Activated CD8-positive, alpha-beta memory T cell treated with anti-CD3 and anti-CD28 coated beads, Interleukin-2, amount 50 U/mL, for 24 hours (primary cell): ENCODE measurements at regions not wholly inside any gene's neighbourhood (a gene's known extent, or its start where the extent isn't known, plus 50 kb on each side); places are given as distances from the start of the nearest gene placed in this dataset.

Experiments
- DNase-seq: peaks from one replicate; pipeline ENCODE4 v3.0.0-alpha.2; 2020; ENCODE audit errors: extremely low read depth

- DNase-seq = no peak
These were observed 88.2 kb upstream of the LINC01488 start for GRCh38 chr11:69393178-69393832.

DNA sequence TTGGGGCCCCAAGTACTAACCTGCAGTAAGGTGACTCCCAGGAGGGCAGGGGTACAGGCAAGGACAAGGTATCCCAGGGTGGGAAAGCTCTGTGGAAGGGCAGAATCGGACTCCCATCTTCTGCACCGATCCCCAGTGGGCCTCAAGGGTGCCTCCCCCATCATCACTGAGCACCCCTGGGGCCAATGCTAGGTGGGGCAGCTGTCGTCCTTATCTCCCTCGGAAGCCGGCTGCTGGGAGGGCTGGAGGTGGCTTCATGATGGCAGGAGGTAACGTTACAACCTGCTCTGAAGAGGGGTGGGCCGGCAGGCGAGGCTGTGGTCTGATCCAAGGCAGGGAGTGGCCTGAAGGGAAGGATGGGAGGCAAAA lies 87.6 kb upstream of the LINC01488 start:
- DNase-seq = no peak

DNA sequence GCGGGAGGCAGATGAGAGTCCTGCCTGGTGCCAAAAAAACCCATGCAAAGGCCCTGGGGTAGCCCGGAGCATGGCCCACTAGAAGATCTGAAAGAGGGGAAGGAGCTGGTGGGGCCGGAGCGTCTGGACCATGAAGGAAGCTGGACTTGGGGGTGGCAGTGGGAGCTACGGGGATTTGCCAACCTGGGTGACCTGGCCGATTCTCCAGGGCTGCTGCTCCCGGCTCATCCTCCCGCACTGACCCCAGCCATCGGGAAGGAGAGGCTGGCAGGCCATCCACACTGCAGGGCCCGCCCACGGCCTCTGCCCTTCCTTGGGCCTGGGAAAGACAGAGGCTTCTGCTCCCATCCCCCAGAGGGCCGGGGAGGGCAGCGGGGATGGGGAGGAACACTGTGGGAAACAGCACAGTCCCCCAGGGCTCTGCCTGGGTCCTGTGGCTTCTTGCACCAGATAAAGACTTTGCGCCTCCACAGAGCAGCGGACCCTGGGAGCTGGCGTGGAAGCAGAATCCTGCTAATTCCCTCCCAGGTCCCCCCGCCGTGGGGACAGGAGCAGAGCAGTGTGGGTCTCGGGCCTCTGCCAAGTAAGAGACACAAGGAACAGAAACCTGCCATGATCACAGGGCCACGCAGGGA lies 87.1 kb upstream of the LINC01488 start:
- no peak for DNase-seq

DNA sequence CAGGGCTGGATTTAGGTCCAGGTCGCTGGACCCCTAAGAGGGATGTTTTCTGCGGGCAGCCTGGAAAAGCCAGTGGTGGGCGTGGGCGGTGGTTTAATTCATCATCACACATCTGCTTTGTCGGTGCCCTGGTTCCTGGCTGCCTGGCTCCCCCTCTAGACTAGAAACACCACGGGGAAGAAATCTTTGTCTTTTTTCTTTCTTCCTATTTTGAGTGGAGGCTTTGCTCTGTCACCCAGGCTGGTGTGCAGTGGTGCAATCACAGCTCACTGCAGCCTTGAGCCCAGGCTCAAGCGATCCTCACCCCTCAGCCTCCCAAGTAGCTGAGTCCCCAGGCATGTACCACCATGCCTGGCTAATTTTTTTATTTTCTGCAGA lies 86.6 kb upstream of the LINC01488 start:
- DNase-seq = no peak

- DNase-seq = no peak
These were observed 86.2 kb upstream of the LINC01488 start for GRCh38 chr11:69395287-69395686.

- DNase-seq = no peak
These were observed 85.2 kb upstream of the LINC01488 start for GRCh38 chr11:69396051-69396947.

- no peak for DNase-seq
These were observed 84.5 kb upstream of the LINC01488 start for GRCh38 chr11:69396948-69397307.

- DNase-seq = no peak
These were observed 83.7 kb upstream of the LINC01488 start for GRCh38 chr11:69397732-69398131.

- no peak for DNase-seq
These were observed 82.7 kb upstream of the LINC01488 start for GRCh38 chr11:69398529-69399492.

GRCh38 chr11:69400140-69400539 lies 81.3 kb upstream of the LINC01488 start:
- no peak for DNase-seq

GRCh38 chr11:69400771-69401590 lies 80.5 kb upstream of the LINC01488 start:
- no peak for DNase-seq

DNA sequence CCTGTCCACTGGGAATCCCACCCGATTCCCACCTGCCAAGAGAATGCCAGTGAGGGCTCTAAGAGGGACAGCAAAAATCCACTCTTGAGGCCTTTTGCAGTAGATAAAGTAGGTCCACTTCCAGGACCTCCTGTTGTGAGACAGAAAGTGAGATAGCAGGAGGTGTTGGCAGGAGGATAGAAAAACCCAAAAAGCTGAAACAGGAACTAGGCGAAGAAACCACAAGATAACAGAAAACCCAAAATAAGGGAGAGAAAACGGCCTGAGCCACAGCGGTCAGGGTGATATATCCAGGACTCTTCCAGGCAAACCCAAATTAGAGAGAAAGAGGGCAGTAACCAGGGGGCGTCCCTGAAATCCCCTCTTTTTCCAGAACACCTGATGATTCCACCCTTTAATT lies 79.7 kb upstream of the LINC01488 start:
- no peak for DNase-seq

GRCh38 chr11:69402251-69402887 lies 79.1 kb upstream of the LINC01488 start:
- no peak for DNase-seq

- no peak for DNase-seq
These were observed 77.8 kb upstream of the LINC01488 start for GRCh38 chr11:69403556-69404215.

DNA sequence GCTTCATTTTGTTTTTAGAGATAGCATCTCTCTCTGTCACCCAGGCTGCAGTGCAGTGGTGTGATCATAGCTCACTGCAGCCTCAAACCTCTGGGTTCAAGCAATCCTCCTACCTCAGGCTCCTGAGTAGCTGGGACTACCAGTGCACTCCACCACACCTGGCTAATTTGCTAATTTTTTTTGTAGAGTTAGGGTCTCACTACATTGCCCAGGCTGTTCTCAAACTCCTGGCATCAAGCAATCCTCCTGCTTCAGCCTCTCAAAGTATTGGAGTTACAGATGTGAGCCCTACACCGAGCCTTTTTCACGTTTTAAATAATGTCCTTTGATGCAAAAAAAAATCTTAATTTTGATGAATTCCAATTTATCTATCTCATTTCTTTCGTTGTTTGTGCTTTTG lies 75.4 kb upstream of the LINC01488 start:
- no peak for DNase-seq

GRCh38 chr11:69409812-69410645 lies 71.4 kb upstream of the LINC01488 start:
- no peak for DNase-seq

- DNase-seq = no peak
These were observed 70.1 kb upstream of the LINC01488 start for GRCh38 chr11:69411257-69411924.

DNA sequence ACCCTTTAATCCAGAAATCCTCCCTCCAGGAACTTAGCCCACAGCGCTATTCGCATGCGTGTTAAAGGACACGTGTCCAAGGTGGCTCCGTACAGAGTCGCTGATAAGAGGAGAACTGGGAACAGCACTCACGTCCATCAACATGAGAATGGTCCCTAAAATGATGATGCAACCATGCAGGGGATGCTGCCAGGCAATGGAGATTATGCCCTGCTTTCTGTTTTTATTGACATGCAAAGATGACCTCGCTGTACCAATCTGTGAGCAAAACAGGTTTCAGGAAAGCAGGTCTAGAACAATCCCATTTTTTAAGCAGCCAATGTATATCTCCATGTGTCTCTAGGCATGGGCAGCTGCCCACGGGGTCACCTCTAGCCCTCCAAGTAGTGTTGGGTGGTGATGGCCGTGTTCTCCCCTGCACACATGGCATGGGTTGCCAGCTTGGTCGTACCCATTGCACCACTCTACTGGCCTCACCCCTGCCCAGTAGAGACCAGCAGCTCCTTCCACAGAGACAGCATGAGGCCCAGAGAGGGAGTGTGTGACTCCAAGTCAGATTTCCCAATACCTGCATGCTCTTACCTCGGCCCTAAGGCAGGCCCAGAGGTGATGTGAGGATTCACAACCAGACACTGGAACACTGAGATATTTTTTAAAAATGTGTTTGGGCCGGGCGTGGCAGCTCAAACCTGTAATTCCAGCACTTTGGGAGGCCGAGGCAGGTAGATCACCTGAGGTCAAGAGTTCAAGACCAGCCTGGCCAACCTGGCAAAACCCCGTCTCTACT lies 68.3 kb upstream of the LINC01488 start:
- DNase-seq = no peak
